Right ventricle myocardium superior (tissue), 1 donor: ENCODE measurements at regions not wholly inside any gene's neighbourhood (a gene's known extent, or its start where the extent isn't known, plus 50 kb on each side); places are given as distances from the start of the nearest gene placed in this dataset.
"Not testable (repeated sequence)": the region's sequence is repeated elsewhere in the genome, so short reads cannot be mapped to it uniquely, and the experiment has no call there.

Experiments
- ATAC-seq: fragments of 200-7000 bp; cut with Tn5 transposase; one replicate; pipeline ENCODE4 v1.9.1; 2020; ENCODE audit warnings: mild to moderate bottlenecking; ENCODE audit not compliant: poor library complexity
- DNase-seq: peaks from one replicate; pipeline ENCODE4 v3.0.0-alpha.2; 2020
- intact Hi-C: fragments of 100-400 bp; cut with DNase I; formaldehyde crosslinking; loops from one replicate; pipeline ENCODE4 v1.11.2; 2022
- donor health status: DM: no; HTN: yes; CAD: no; lungs with severe emphysema.

DNA sequence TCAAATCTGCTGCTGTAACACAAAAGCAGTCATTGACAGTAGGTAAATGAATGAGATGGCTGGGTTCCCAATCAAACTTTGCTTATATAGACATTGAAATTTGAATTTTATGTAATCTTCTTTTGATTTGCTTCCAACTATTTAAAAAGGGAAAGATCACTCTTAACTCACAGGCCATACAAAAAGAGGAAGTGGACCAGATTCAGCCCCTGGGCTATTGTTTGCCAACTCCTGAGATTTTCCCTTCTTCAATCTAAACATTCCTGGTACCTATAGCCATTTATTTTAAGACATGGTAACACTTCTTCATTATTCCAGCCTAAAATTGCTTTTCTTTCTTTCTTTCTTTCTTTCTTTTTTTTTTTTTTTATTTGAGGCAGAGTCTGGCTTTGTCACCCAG lies 260.6 kb downstream of the TFAP2A start:
- no peak for ATAC-seq

DNA sequence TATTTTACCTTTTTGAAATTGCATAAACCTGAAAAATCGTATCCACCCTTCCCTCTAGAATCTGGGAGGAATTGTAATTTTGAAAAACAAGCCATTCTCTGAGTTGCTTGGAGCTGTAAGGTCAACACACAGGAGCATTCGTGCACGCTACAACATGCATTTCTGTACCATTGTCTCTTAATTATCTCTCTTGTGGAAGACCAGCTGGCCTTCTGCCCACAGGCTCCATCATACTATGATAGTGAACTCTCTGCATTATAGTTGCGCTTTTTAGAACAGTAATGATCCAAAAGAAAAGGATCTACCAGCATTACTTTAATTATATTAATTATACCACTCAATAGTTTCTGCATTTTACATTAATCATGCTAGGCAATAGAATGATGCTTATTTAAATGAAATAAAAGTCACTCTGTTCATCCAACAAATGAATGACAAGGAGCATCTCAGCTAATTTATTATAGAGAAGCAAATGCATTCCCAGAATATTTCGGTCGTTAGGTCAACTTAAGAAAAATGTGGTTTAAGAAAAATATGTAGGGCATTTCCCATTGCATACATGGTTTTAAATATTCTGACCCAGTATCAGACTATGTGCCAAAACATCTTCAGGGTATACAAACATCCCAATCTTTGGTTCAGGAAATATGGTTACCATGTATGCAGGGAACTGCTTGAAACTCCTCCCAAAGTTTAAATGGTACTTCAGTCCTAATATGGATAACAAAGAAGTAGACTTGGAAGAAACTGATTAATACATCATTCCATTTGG lies 263.5 kb downstream of the TFAP2A start:
- DNase-seq, result no peak
- ATAC-seq, result no peak
- intact Hi-C loops, result no loop called here

More for the DNA sequence above, 260.6 kb downstream of the TFAP2A start:
- intact Hi-C loops, result no loop called here
- no peak for DNase-seq

DNA sequence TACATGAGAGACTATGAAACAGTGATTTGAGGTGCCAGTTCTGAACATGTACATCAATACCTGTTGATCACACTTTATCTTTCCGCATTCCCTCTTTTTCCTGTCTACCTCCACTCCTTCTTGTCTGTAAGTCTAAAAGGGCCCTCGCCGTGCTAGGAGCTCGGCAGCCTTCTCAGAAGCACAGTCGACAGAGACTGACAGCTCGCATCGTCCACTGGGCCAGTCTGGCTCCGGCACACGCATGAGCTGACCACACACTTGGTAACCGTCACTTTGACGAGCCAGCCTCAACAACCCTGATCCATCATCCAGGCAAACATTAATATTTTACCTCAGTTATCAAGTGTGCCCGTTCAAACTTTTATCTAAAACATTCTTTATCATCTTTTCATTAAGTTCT lies 265.3 kb downstream of the TFAP2A start:
- DNase-seq (no peak), ATAC-seq (no peak)
- intact Hi-C loops, result no loop called here

DNA sequence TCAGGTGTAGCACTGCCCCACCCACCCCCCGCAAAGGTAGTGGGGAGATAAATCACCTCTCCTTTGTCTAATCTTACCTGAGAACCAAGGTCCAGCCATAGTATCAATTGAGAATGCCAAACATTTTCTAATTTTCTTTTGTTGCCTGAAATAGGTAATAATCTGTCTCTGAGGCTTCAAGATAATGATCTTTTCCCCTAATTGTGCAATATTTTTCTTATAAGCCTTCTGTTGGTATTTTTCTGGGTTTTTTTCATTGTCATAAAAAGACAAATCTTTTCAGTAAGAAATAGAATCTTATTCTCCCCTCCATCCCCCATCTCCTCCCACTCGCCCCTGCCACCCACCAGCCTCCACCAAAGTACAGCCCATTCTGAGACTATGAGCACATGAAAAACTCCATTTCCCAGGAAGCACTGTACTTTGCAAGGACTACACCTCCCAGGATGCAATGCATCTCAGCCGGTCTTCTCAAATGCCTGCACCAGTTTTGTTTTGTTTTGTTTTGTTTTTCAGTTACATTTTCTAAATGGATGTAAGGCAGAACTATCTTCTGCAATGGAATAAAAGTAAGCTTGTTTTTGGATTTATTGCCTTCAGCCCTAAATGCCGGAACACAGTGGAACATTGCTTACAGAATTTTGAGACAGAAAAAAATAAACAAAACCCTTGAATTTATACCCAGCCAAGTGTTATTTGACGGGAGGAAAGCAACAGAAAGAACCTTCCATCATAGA lies 268.0 kb downstream of the TFAP2A start:
- ATAC-seq, result no peak
- no peak for DNase-seq
- intact Hi-C loops, result no loop called here

GRCh38 chr6:10144772-10145171 lies 270.1 kb downstream of the TFAP2A start:
- no peak for ATAC-seq
- intact Hi-C loops, result no loop called here
- DNase-seq, result no peak

DNA sequence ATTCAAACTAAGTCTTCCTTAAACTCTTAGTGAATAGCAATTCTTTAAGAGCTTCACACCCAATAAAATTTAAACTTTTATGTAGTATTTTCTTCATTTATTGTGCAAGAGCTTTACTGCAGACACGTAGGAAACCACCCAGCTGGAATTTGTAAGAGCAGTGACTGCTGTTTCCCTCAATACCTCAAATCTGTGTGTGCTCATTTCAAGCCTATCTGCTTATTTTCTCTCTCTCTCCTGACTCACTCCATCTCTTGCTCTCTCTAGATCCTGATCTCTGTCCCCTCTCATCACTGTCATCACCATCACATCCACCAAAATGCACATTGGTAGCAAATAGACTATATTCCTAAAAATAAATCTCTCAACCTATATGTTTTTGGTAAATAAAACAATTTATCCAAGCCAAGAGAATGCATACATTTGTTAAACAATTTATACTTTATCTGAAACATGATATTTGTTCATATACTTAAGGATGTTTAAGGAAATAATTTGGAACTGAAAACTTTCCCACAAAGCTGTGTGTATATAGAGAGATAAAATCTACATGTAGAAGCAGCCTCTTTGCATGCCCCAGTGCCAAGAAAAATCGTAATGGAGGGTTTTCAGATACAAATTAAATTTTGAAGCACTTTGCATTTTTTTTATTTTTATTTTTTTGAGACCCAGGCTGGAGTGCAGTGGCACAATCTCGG lies 273.0 kb downstream of the TFAP2A start:
- intact Hi-C loops, result no loop called here
- DNase-seq (no peak), ATAC-seq (no peak)

GRCh38 chr6:10140824-10141223 lies 274.1 kb downstream of the TFAP2A start:
- no peak for ATAC-seq
- no peak for DNase-seq
- intact Hi-C loops, result no loop called here

- intact Hi-C loops, result no loop called here
Measured at GRCh38 chr6:10140136-10140535, 274.7 kb downstream of the TFAP2A start.

GRCh38 chr6:10138917-10139316 lies 276.0 kb downstream of the TFAP2A start:
- ATAC-seq (no peak), DNase-seq (no peak)
- intact Hi-C loops, result no loop called here

More at GRCh38 chr6:10140136-10140535, 274.7 kb downstream of the TFAP2A start:
- ATAC-seq, result no peak
- DNase-seq, result no peak

GRCh38 chr6:10136636-10137035 lies 278.2 kb downstream of the TFAP2A start:
- intact Hi-C loops, result no loop called here
- no peak for DNase-seq
- ATAC-seq, result no peak

DNA sequence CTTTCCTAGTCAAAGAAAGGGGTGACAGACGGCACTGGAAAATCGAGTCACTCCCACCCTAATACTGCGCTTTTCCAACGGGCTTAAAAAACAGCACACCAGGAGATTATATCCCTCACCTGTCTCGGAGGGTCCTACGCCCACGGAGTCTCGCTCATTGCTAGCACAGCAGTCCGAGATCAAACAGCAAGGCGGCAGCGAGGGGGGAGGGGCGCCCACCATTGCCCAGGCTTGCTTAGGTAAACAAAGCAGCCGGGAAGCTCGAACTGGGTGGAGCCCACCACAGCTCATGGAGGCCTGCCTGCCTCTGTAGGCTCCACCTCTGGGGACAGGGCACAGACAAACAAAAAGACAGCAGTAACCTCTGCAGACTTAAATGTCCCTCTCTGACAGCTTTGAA lies 280.7 kb downstream of the TFAP2A start:
- intact Hi-C loops, DNase-seq, ATAC-seq: not testable (repeated sequence)

DNA sequence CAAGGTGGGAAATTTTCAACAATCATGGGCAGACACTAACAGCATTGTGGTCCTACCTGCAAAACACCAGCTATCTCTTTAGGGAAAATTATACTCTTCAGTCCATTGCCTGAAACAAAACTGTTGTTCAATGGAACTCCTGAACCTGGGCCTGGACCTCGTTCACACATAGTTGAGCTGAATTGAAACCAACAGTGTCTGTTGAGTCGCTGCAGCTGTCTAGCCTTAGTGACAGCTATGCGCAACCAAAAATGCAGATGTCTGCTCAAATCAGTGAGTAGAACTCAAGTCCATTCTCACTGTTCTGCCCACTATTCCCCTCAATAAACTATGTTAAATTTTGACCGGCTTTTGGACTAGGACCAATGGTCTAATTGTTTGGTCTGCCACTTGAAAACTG lies 286.2 kb downstream of the TFAP2A start:
- intact Hi-C loops, result no loop called here
- DNase-seq (no peak), ATAC-seq (no peak)

DNA sequence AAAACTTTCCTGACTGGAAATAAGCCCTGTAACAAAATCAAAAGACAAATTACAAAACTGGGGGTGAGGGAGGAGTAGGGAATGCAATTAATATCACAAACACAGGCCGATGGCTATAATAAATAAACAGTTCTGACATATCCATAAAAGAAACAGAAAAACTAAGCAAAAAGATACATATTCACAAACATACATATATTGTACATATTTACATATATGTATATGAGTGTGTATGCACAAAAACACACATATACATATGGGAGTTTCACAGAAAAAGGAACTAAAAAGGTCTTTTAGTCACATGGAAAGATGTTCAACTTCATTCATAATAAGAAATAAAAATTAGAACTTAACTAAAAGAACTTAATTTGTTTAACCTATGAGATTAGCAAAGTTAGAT lies 292.7 kb downstream of the TFAP2A start:
- no peak for DNase-seq
- intact Hi-C loops, result no loop called here
- no peak for ATAC-seq

DNA sequence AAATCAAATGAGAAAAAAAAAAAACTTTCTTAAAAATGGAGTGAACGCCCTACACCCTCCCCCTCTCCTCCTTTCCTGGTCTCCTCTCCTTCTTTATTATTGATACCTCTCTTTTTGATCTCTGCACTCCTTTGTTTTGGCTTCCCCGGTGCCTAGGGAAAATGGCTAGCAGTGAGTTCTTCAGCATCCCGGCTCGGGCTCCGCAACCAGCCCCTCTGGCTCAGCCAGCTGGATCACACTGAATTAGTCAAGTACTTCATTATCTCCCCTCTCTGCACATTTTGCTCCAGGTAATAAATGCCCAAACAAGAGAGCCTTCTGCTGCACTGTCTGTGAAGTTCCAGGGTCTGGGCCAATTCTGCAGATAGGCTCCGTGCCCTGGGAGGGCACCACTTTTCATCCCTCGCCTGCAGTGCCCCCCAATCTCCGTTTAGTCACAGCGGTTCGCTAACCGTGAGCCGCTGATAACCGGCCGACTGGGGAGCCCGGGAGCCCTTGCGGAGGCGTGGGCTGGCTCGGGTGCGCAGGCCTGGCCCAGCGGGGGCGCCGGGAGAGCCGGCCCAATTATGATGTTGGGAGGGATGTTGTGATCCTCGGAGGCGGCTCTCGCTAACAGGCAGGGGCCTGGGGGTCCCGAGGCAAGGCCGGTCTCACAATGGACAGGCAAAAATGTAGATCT lies 301.9 kb downstream of the TFAP2A start:
- ATAC-seq (no peak), DNase-seq (no peak)
- intact Hi-C loops, result no loop called here

GRCh38 chr6:10111975-10112374 lies 302.9 kb downstream of the TFAP2A start:
- DNase-seq (no peak), ATAC-seq (no peak)
- intact Hi-C loops, result no loop called here

DNA sequence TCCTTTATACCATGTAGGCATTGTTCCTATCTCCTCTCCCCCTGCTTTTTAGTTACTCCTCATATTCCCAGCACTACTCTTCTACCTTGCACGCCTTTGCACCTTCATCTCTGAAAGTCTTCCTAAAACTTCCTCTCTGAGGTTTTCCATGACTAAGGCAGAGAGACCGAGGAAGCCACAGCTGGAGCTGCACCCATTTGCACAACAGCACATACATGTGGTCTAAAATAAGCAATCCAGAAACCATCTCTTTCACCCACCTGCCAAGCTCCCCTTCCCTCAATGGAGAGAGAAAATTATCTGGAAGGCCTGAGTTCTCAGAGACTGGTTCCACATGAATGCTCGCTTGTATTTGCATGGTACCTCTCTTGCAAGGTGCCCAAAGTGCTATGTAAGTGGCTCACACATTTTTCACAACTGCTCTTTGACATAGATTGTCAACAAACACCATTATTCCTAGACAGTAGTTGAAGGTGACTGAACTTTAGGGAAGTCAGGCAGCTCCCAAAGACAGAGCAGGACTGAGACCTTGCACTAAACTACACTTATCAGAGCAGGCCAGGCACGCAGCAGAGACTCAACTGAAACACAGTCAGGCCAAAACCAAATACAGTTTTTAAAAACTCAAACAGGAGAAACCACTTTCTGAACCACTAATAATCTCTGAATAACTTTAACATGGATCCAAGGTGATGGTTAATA lies 313.2 kb downstream of the TFAP2A start:
- intact Hi-C loops, result no loop called here
- no peak for ATAC-seq
- no peak for DNase-seq

DNA sequence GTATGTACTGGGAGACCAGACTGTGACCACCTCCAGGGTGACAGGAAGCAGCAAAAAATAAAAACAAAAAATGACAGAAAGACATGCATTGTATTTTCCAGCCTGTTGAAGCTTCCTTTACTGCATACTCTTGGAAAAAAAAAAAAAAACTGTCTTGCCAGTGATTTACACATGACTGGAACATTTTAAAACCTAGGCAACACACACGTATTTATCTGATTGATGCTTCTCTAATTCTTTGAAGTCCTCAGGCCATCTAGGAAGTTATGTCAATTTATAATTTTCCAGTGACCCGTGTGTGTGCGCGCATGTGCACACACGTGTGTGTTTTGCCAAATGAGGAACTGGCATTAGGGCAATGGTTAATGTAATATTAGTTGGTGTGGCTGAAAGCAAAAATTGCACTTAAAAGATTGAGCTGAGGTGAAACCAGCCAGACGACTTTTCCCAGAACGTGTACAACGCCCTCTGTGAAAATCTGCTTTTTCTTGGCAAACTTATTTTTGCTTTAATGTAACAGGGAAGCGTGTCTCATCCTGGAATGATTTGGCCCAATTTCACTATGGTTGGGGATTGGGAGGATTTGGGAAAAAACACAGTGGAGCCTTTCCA lies 315.2 kb downstream of the TFAP2A start:
- DNase-seq (no peak), ATAC-seq (no peak)
- intact Hi-C loops, result no loop called here
